Neural cell (in vitro differentiated cells): ENCODE measurements at regions not wholly inside any gene's neighbourhood (a gene's known extent, or its start where the extent isn't known, plus 50 kb on each side); places are given as distances from the start of the nearest gene placed in this dataset.

Source experiments
- H2AFZ ChIP-seq: fragments of 200-600, 300-800 bp; sonication (generic), shearing (Covaris generic); 2 replicates; pipeline ENCODE4 v1.6.0; 2014; ENCODE audit warnings: low read depth, mild to moderate bottlenecking, antibody characterized with exemption, low read length, moderate library complexity
- H3F3A ChIP-seq: fragments of 200-600 bp; shearing (Covaris generic); 2 replicates; pipeline ENCODE4 v1.6.1; 2016; ENCODE audit warnings: mild to moderate bottlenecking, moderate library complexity, mixed read lengths, antibody characterized with exemption, low read length; ENCODE audit not compliant: insufficient read depth, poor library complexity, severe bottlenecking
- H3K27ac ChIP-seq: fragments of 200-600, 300-800 bp; sonication (generic), shearing (Covaris generic); 2 replicates; pipeline ENCODE4 v1.5.1; 2014; ENCODE audit warnings: mild to moderate bottlenecking, low read length, moderate library complexity
- H3K27me3 ChIP-seq: fragments of 300-800, 200-600 bp; sonication (generic), shearing (Covaris generic); 2 replicates; pipeline ENCODE4 v1.6.0; 2014; ENCODE audit warnings: mild to moderate bottlenecking, low read depth, low read length, moderate library complexity; ENCODE audit not compliant: insufficient read depth
- H3K36me3 ChIP-seq: fragments of 300-800, 200-600 bp; sonication (generic), shearing (Covaris generic); 2 replicates; pipeline ENCODE4 v1.5.1; 2014; ENCODE audit warnings: mild to moderate bottlenecking, antibody characterized with exemption, low read length, moderate library complexity; ENCODE audit not compliant: insufficient read depth
- H3K4me2 ChIP-seq: fragments of 300-800, 200-600 bp; sonication (generic), shearing (Covaris generic); 2 replicates; pipeline ENCODE4 v1.6.0; 2014; ENCODE audit warnings: mild to moderate bottlenecking, low read length
- H3K4me3 ChIP-seq: fragments of 300-800, 200-600 bp; sonication (generic), shearing (Covaris generic); 2 replicates; pipeline ENCODE4 v1.5.1; 2014; ENCODE audit warnings: mild to moderate bottlenecking, low read length, moderate library complexity
- H3K79me2 ChIP-seq: fragments of 200-600 bp; shearing (Covaris generic); replicated peaks from 2 replicates; pipeline ENCODE4 v1.6.0; 2014; ENCODE audit warnings: mild to moderate bottlenecking, low read length, moderate library complexity; ENCODE audit not compliant: insufficient read depth
- H3K9ac ChIP-seq: fragments of 300-800, 200-600 bp; sonication (generic), shearing (Covaris generic); 2 replicates; pipeline ENCODE4 v1.6.1; 2016; ENCODE audit warnings: mild to moderate bottlenecking, low read length, mixed read lengths
- H3K9me2 ChIP-seq: fragments of 200-600 bp; shearing (Covaris generic); 2 replicates; pipeline ENCODE4 v1.6.1; 2016; ENCODE audit warnings: mild to moderate bottlenecking, low read length, mixed read lengths; ENCODE audit not compliant: insufficient read depth
- H3K9me3 ChIP-seq: fragments of 200-600, 300-800 bp; sonication (generic), shearing (Covaris generic); 2 replicates; pipeline ENCODE4 v1.6.1; 2016; ENCODE audit warnings: mild to moderate bottlenecking, mixed run types, low read length, moderate library complexity, mixed read lengths
- H4K20me1 ChIP-seq: fragments of 200-600 bp; shearing (Covaris generic); 2 replicates; pipeline ENCODE4 v1.6.1; 2016; ENCODE audit warnings: mild to moderate bottlenecking, mixed run types; ENCODE audit not compliant: insufficient read depth
- EP300 ChIP-seq: fragments of 450-650 bp; conservative IDR thresholded peaks from 2 replicates; pipeline ENCODE4 v1.6.1; 2014; ENCODE audit warnings: antibody characterized with exemption, mild to moderate bottlenecking, moderate library complexity; ENCODE audit not compliant: poor library complexity, severe bottlenecking
- EZH2 ChIP-seq: fragments of 200-600, 300-800 bp; shearing (Covaris generic), sonication (generic); IDR thresholded peaks from 2 replicates; pipeline ENCODE4 v1.6.1; 2014; ENCODE audit warnings: antibody characterized with exemption, low read length, borderline replicate concordance, mild to moderate bottlenecking; ENCODE audit not compliant: insufficient read depth, poor library complexity, severe bottlenecking
- MXI1 ChIP-seq: fragments of 450-650 bp; conservative IDR thresholded peaks from 2 replicates; pipeline ENCODE4 v1.6.1; 2014; ENCODE audit warnings: antibody characterized with exemption, mild to moderate bottlenecking; ENCODE audit not compliant: poor library complexity, severe bottlenecking
- POLR2AphosphoS5 ChIP-seq: IDR thresholded peaks from 2 replicates; pipeline ENCODE4 v1.6.1; 2012
- RAD21 ChIP-seq: fragments of 450-650 bp; conservative IDR thresholded peaks from 2 replicates; pipeline ENCODE4 v1.6.1; 2014; ENCODE audit warnings: antibody characterized with exemption, mild to moderate bottlenecking, moderate library complexity
- SMC3 ChIP-seq: fragments of 450-650 bp; conservative IDR thresholded peaks from 2 replicates; pipeline ENCODE4 v1.6.1; 2014; ENCODE audit warnings: antibody characterized with exemption, mild to moderate bottlenecking, moderate library complexity; ENCODE audit not compliant: poor library complexity
- TAF1 ChIP-seq: IDR thresholded peaks from 2 replicates; pipeline ENCODE4 v1.6.1; 2012; ENCODE audit warnings: low read depth
- TF ChIP-seq, protein P1 (sequence below): IDR thresholded peaks from 2 replicates; pipeline ENCODE4 v1.6.1; 2012; ENCODE audit warnings: borderline replicate concordance
- TF ChIP-seq, protein P2 (sequence below): fragments of 450-650 bp; IDR thresholded peaks from 2 replicates; pipeline ENCODE4 v1.5.1; 2014; ENCODE audit warnings: antibody characterized with exemption, mild to moderate bottlenecking, moderate library complexity; ENCODE audit not compliant: poor library complexity, severe bottlenecking

DNA sequence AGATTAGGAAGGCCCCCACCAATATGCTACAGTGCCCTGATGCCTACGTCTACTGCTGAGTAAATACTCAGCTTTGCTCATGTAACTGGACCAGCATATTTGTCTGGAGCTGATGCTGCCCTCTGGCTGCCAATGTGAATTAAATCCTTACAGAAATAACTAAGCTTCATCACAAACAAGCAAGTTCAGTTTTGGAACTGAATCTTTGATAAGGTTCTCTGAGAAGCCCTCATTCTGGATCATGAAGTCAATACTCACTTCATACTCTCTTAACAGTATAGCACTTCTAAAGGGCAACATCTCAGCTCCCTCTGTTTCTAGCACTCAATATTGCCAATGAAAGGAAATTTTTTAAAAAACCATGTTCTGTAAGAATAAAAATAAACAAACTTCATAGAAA lies 246.7 kb downstream of the ETV1 start:
- H3K4me2 ChIP-seq = no peak overlapping the region
- H3K9me2 ChIP-seq = no peaks in the 10 kb centered on the region
- TF ChIP-seq TAF1 (no peak), EZH2 (no peak), MXI1 (no peak), EP300 (no peak), RAD21 (peak; percentile 55), SMC3 (peak; percentile 61), POLR2AphosphoS5 (no peak)
- TF ChIP-seq, protein P1, sequence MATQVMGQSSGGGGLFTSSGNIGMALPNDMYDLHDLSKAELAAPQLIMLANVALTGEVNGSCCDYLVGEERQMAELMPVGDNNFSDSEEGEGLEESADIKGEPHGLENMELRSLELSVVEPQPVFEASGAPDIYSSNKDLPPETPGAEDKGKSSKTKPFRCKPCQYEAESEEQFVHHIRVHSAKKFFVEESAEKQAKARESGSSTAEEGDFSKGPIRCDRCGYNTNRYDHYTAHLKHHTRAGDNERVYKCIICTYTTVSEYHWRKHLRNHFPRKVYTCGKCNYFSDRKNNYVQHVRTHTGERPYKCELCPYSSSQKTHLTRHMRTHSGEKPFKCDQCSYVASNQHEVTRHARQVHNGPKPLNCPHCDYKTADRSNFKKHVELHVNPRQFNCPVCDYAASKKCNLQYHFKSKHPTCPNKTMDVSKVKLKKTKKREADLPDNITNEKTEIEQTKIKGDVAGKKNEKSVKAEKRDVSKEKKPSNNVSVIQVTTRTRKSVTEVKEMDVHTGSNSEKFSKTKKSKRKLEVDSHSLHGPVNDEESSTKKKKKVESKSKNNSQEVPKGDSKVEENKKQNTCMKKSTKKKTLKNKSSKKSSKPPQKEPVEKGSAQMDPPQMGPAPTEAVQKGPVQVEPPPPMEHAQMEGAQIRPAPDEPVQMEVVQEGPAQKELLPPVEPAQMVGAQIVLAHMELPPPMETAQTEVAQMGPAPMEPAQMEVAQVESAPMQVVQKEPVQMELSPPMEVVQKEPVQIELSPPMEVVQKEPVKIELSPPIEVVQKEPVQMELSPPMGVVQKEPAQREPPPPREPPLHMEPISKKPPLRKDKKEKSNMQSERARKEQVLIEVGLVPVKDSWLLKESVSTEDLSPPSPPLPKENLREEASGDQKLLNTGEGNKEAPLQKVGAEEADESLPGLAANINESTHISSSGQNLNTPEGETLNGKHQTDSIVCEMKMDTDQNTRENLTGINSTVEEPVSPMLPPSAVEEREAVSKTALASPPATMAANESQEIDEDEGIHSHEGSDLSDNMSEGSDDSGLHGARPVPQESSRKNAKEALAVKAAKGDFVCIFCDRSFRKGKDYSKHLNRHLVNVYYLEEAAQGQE = no peak
- TF ChIP-seq, protein P2, sequence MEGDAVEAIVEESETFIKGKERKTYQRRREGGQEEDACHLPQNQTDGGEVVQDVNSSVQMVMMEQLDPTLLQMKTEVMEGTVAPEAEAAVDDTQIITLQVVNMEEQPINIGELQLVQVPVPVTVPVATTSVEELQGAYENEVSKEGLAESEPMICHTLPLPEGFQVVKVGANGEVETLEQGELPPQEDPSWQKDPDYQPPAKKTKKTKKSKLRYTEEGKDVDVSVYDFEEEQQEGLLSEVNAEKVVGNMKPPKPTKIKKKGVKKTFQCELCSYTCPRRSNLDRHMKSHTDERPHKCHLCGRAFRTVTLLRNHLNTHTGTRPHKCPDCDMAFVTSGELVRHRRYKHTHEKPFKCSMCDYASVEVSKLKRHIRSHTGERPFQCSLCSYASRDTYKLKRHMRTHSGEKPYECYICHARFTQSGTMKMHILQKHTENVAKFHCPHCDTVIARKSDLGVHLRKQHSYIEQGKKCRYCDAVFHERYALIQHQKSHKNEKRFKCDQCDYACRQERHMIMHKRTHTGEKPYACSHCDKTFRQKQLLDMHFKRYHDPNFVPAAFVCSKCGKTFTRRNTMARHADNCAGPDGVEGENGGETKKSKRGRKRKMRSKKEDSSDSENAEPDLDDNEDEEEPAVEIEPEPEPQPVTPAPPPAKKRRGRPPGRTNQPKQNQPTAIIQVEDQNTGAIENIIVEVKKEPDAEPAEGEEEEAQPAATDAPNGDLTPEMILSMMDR = peak; percentile 59
- no peaks in the 10 kb centered on the region for H3K9me3 ChIP-seq
- H2AFZ ChIP-seq = no peak overlapping the region
- no peaks in the 10 kb centered on the region for H3K27me3 ChIP-seq
- H3K4me3 ChIP-seq = no peak overlapping the region
- H3K9ac ChIP-seq = no peak overlapping the region
- H3F3A ChIP-seq = no peaks in the 10 kb centered on the region
- no peaks in the 10 kb centered on the region for H3K79me2 ChIP-seq
- no peaks in the 10 kb centered on the region for H3K36me3 ChIP-seq
- H3K27ac ChIP-seq = no peak overlapping the region
- no peaks in the 10 kb centered on the region for H4K20me1 ChIP-seq

DNA sequence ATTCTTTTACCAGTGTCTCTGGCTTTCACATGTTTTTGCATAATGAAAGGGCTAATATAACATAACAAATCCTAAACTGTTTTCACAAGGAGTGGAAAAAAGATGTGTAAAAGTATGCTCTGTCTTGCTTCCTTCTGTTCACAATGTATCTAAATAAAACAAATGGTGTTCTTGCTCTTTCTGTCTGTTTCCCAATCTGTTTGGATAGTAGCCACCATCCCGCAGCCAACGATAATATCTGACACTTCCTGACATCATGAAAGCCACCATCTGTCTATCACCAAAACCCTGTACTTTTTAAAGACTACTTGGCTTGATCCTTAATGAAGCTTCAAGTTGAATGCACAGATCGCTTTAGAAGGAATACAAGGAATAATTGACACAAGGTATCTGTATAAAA lies 246.2 kb downstream of the ETV1 start:
- Histone ChIP-seq H3K9me2 (no peaks in the 10 kb centered on the region), H3K27me3 (no peaks in the 10 kb centered on the region), H2AFZ (no peak overlapping the region), H3K9ac (no peak overlapping the region), H3K27ac (no peak overlapping the region), H3K79me2 (no peaks in the 10 kb centered on the region), H3K4me3 (no peak overlapping the region), H3K36me3 (no peaks in the 10 kb centered on the region), H3K4me2 (no peak overlapping the region), H4K20me1 (no peaks in the 10 kb centered on the region), H3K9me3 (no peaks in the 10 kb centered on the region), H3F3A (no peaks in the 10 kb centered on the region)
- no peak for TF ChIP-seq MXI1
- TF ChIP-seq, protein P2 = no peak
- TF ChIP-seq EZH2 = no peak
